Transverse colon (tissue), 3 donors: ENCODE measurements at regions not wholly inside any gene's neighbourhood (a gene's known extent, or its start where the extent isn't known, plus 50 kb on each side); places are given as distances from the start of the nearest gene placed in this dataset.

Experiments
- CTCF ChIP-seq, 5 experiments: fragments of 200-600 bp in 3 of 5; fragments of 450-650 bp in 2 of 5; sonication (generic) in 3 of 5; IDR thresholded peaks; 1 replicate in 2 of 5; 2 replicates in 3 of 5; pipeline ENCODE4 v1.5.1; 2016 to 2017; ENCODE audit warnings: antibody characterized with exemption in 5 of 5, inconsistent platforms in 3 of 5, mild to moderate bottlenecking in 2 of 5, moderate library complexity in 1 of 5
- EP300 ChIP-seq: sonication (generic); formaldehyde crosslinking; IDR thresholded peaks from one replicate; pipeline ENCODE4 v1.6.1; 2017; ENCODE audit warnings: antibody characterized with exemption, low read depth
- POLR2A ChIP-seq: fragments of 450-650 bp; IDR thresholded peaks from one replicate; pipeline ENCODE4 v1.6.1; 2016; ENCODE audit warnings: antibody characterized with exemption, mild to moderate bottlenecking, moderate library complexity

GRCh38 chr6:10073341-10073740, 341.5 kb downstream of the TFAP2A start:
- TF ChIP-seq CTCF (IDR thresholded peaks at IDR 0.05) (no peak), EP300 (no peak), POLR2A (no peak)
